ENCODE measurements at regions not wholly inside any gene's neighbourhood (a gene's known extent, or its start where the extent isn't known, plus 50 kb on each side); places are given as distances from the start of the nearest gene placed in this dataset.

GRCh38 chr1:4059270-4059669 is 159.2 kb upstream of the C1orf174 start:
- DNase-seq (ENCODE audit: low read depth, low spot score) = no peak
- no peak overlapping the region for H3K4me3 ChIP-seq (ENCODE audit: low read depth, low read length)
- in situ Hi-C loops (cut with HindIII; ENCODE audit: low sequenced_read_pairs) = no loop called here
- TF ChIP-seq, protein P1, sequence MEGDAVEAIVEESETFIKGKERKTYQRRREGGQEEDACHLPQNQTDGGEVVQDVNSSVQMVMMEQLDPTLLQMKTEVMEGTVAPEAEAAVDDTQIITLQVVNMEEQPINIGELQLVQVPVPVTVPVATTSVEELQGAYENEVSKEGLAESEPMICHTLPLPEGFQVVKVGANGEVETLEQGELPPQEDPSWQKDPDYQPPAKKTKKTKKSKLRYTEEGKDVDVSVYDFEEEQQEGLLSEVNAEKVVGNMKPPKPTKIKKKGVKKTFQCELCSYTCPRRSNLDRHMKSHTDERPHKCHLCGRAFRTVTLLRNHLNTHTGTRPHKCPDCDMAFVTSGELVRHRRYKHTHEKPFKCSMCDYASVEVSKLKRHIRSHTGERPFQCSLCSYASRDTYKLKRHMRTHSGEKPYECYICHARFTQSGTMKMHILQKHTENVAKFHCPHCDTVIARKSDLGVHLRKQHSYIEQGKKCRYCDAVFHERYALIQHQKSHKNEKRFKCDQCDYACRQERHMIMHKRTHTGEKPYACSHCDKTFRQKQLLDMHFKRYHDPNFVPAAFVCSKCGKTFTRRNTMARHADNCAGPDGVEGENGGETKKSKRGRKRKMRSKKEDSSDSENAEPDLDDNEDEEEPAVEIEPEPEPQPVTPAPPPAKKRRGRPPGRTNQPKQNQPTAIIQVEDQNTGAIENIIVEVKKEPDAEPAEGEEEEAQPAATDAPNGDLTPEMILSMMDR (IDR thresholded peaks at IDR 0.05; ENCODE audit: low read depth, low read length) = no peak

DNA sequence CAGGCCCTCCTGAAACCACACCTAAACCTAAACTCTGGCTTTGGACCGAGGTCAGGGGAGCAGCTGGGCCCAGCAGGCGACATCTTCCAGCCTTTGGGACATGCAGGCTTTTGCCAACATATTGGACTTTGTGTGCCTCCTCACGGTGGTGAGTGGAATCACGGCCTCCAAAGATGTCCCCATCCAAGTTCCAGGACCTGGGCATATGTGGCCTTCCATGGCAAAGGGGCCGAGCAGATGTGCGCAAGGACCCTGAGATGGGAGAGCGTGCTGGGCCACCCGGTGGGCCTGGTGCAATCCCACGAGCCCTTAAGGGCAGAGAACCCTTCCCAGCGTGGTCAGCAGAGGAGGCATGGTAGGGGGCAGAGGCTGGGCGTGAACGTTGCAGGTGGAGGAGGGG is 160.8 kb upstream of the C1orf174 start:
- TF ChIP-seq, protein P1 (IDR thresholded peaks at IDR 0.05; ENCODE audit: low read depth, low read length) = no peak
- in situ Hi-C loops (cut with HindIII; ENCODE audit: low sequenced_read_pairs) = no loop called here
- DNase-seq (ENCODE audit: low read depth, low spot score) = no peak
- H3K4me3 ChIP-seq (ENCODE audit: low read depth, low read length) = no peak overlapping the region

- no peak overlapping the region for H3K4me3 ChIP-seq (ENCODE audit: low read depth, low read length)
- in situ Hi-C loops (cut with HindIII; ENCODE audit: low sequenced_read_pairs) = no loop called here
- no peak for DNase-seq (ENCODE audit: low read depth, low spot score)
- TF ChIP-seq, protein P1 (IDR thresholded peaks at IDR 0.05; ENCODE audit: low read depth, low read length) = no peak
Observed at GRCh38 chr1:4061521-4062031, 161.5 kb upstream of the C1orf174 start.

DNA sequence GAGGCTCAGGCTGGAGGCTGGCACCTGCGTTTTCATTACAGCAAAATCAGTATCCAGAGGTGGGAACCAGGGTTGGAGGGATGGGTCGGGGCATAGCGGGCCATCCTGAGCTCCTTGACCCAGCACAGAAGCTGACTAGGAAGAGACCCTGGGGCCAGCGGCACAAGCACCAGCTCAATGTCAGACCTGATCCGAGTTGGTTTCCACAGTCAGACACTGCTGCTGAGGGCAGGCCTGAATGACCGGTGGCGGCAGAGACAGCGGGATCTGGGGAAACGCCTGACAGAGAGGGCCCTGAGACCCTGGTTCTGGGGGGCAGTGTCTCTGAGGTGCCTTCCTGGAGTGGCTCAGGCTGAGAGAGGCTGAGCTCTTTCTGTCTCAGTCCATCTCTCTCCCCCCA is 162.0 kb upstream of the C1orf174 start:
- H3K4me3 ChIP-seq (ENCODE audit: low read depth, low read length) = no peak overlapping the region
- DNase-seq (ENCODE audit: low read depth, low spot score) = no peak
- TF ChIP-seq, protein P1 (IDR thresholded peaks at IDR 0.05; ENCODE audit: low read depth, low read length) = no peak
- in situ Hi-C loops (cut with HindIII; ENCODE audit: low sequenced_read_pairs) = no loop called here

DNA sequence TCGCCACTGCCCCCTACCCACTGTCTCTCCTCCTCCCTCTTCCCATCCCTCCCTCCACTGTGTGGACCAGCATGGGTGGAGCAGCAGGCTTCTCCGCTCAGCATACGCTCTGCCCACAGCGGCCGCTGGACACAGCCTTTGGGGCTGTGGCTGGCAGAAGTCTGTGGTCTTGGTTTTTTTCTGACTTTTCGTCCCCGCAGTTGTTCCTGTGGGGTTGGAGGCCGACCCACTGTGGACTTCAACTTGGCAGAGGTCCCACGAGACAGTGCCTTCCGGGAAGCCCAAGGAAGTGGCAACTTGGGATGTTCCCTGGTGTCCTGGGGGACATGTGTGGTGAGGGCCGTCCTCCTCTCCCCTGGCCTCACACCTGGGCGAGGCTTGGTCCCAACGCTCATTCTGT is 162.5 kb upstream of the C1orf174 start:
- TF ChIP-seq, protein P1 (IDR thresholded peaks at IDR 0.05; ENCODE audit: low read depth, low read length) = no peak
- in situ Hi-C loops (cut with HindIII; ENCODE audit: low sequenced_read_pairs) = no loop called here
- H3K4me3 ChIP-seq (ENCODE audit: low read depth, low read length) = no peak overlapping the region
- no peak for DNase-seq (ENCODE audit: low read depth, low spot score)

GRCh38 chr1:4062992-4063391 is 162.9 kb upstream of the C1orf174 start:
- H3K4me3 ChIP-seq (ENCODE audit: low read depth, low read length) = no peak overlapping the region
- DNase-seq (ENCODE audit: low read depth, low spot score) = no peak
- in situ Hi-C loops (cut with HindIII; ENCODE audit: low sequenced_read_pairs) = no loop called here
- TF ChIP-seq, protein P1 (IDR thresholded peaks at IDR 0.05; ENCODE audit: low read depth, low read length) = no peak

DNA sequence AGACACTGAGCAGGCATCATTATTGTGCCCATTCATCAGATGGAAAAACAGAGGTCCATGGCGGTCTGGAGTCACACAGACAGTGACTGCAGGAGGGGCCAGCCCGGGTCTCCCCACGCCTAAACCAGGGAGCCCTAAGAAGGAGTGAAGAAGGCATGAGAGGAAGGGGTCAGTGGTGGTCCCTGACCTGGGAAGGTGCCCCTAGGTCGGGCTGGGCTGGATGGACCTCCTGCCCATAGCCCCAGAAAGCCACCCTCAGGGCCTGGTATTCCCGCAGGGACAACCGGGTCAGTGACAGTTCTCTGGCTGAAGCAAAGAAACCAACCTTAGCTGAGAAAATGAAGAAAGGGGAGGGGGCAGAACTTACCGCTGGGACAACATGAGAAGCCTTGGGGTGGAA is 163.4 kb upstream of the C1orf174 start:
- H3K4me3 ChIP-seq (ENCODE audit: low read depth, low read length) = no peak overlapping the region
- DNase-seq (ENCODE audit: low read depth, low spot score) = no peak
- TF ChIP-seq, protein P1 (IDR thresholded peaks at IDR 0.05; ENCODE audit: low read depth, low read length) = no peak
- in situ Hi-C loops (cut with HindIII; ENCODE audit: low sequenced_read_pairs) = no loop called here

Measured in astrocyte of the spinal cord (primary cell).